ENCODE measurements at regions not wholly inside any gene's neighbourhood (a gene's known extent, or its start where the extent isn't known, plus 50 kb on each side); places are given as distances from the start of the nearest gene placed in this dataset.

DNA sequence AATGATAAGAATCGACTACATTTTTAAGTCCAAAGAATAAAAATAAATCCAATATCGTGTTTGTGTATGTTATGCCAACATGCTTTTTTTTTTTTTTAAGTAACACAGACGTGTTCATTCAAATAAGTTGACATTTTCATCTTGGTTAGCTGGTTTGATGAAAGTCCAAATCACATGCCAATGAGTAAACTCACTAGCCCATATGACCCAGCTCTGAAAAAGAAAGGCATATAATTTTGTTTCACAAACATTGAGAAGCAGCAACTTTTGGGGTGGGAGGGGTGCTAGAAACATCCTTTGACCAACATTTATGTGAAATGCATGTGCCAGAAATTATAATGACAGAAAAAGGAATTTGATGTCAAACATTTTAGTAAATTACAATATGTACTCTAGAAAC is 61.6 kb upstream of the SPP1 start:
- Histone ChIP-seq H3K27me3 (ENCODE audit: control insufficient read depth, insufficient read depth, low read length) (no peaks in the 10 kb centered on the region), H3K9me3 (ENCODE audit: control insufficient read depth, insufficient read depth, low read depth, low read length) (no peaks in the 10 kb centered on the region), H3K4me1 (ENCODE audit: control insufficient read depth, insufficient read depth, low read length) (no peaks in the 10 kb centered on the region), H3K36me3 (ENCODE audit: control insufficient read depth, insufficient read depth, low read length) (no peaks in the 10 kb centered on the region), H3K27ac (ENCODE audit: low read length) (no peak overlapping the region), H3K4me3 (ENCODE audit: low read depth in 2 of 2, low read length in 2 of 2) (no peak overlapping the region)
- no peak for DNase-seq (ENCODE audit: low read depth, low spot score)
- POLR2A ChIA-PET, result no interaction called here
- CTCF ChIA-PET, result no interaction called here
- BruUV-seq (replicated peaks), result no TSS peak
- intact Hi-C loops (cut with micrococcal nuclease; ENCODE audit: unreplicated experiment), result no loop called here
- ATAC-seq, result no peak
- TF ChIP-seq, protein P1, sequence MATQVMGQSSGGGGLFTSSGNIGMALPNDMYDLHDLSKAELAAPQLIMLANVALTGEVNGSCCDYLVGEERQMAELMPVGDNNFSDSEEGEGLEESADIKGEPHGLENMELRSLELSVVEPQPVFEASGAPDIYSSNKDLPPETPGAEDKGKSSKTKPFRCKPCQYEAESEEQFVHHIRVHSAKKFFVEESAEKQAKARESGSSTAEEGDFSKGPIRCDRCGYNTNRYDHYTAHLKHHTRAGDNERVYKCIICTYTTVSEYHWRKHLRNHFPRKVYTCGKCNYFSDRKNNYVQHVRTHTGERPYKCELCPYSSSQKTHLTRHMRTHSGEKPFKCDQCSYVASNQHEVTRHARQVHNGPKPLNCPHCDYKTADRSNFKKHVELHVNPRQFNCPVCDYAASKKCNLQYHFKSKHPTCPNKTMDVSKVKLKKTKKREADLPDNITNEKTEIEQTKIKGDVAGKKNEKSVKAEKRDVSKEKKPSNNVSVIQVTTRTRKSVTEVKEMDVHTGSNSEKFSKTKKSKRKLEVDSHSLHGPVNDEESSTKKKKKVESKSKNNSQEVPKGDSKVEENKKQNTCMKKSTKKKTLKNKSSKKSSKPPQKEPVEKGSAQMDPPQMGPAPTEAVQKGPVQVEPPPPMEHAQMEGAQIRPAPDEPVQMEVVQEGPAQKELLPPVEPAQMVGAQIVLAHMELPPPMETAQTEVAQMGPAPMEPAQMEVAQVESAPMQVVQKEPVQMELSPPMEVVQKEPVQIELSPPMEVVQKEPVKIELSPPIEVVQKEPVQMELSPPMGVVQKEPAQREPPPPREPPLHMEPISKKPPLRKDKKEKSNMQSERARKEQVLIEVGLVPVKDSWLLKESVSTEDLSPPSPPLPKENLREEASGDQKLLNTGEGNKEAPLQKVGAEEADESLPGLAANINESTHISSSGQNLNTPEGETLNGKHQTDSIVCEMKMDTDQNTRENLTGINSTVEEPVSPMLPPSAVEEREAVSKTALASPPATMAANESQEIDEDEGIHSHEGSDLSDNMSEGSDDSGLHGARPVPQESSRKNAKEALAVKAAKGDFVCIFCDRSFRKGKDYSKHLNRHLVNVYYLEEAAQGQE (IDR thresholded peaks at IDR 0.05; ENCODE audit: insufficient read depth in 1 of 2, low read depth in 2 of 2, low read length in 1 of 2), result no peak
- TF ChIP-seq POLR2AphosphoS5 (IDR thresholded peaks at IDR 0.05; ENCODE audit: low read depth, low read length) (no peak), TCF7L2 (IDR thresholded peaks at IDR 0.05; ENCODE audit: low read depth, low read length) (no peak), CTCF (IDR thresholded peaks at IDR 0.05) (no peak)
- in situ Hi-C loops (cut with HindIII; ENCODE audit: low pct_unique_long_range_greater_than_20kb, low sequenced_read_pairs), result no loop called here

DNA sequence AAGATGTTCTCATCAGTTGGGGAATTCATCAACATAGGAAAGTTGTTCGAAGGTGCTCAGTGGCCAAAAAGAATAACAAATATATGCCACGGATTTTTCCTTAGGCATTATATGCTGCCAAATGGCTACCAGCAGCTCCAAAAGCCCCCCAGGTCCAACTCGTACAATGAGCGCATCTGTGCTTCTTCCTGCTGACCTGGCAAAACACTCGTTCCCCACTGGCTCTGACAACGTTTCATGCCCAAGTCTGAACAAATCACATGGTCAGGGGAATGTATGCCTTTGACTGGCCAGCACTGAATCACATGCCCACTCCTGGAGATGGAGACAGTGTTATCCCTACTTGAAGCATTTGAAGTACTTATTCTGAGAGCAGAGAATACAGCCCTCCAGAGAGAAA is 59.9 kb upstream of the SPP1 start:
- ChIA-PET POLR2A (no interaction called here), CTCF (no interaction called here)
- H3K36me3 ChIP-seq (ENCODE audit: control insufficient read depth, insufficient read depth, low read length), result no peaks in the 10 kb centered on the region
- intact Hi-C loops (cut with micrococcal nuclease; ENCODE audit: unreplicated experiment) (no loop called here), in situ Hi-C loops (cut with HindIII; ENCODE audit: low pct_unique_long_range_greater_than_20kb, low sequenced_read_pairs) (no loop called here)
- BruUV-seq (replicated peaks), result no TSS peak
- ATAC-seq (no peak), DNase-seq (ENCODE audit: low read depth, low spot score) (no peak)
- H3K4me3 ChIP-seq (ENCODE audit: low read depth in 2 of 2, low read length in 2 of 2), result no peak overlapping the region
- H3K27me3 ChIP-seq (ENCODE audit: control insufficient read depth, insufficient read depth, low read length), result no peaks in the 10 kb centered on the region
- H3K4me1 ChIP-seq (ENCODE audit: control insufficient read depth, insufficient read depth, low read length), result no peaks in the 10 kb centered on the region
- TF ChIP-seq POLR2AphosphoS5 (IDR thresholded peaks at IDR 0.05; ENCODE audit: low read depth, low read length) (no peak), CTCF (IDR thresholded peaks at IDR 0.05) (no peak), TCF7L2 (IDR thresholded peaks at IDR 0.05; ENCODE audit: low read depth, low read length) (no peak), SIN3A (IDR thresholded peaks at IDR 0.05; ENCODE audit: borderline replicate concordance, insufficient read depth, low read depth, low read length) (no peak)
- TF ChIP-seq, protein P1 (IDR thresholded peaks at IDR 0.05; ENCODE audit: insufficient read depth in 1 of 2, low read depth in 2 of 2, low read length in 1 of 2), result no peak
- H3K27ac ChIP-seq (ENCODE audit: low read length), result no peak overlapping the region
- H3K9me3 ChIP-seq (ENCODE audit: control insufficient read depth, insufficient read depth, low read depth, low read length), result no peaks in the 10 kb centered on the region

Data from Panc1 (cell line).